Endothelial cell of umbilical vein (primary cell): ENCODE measurements at regions not wholly inside any gene's neighbourhood (a gene's known extent, or its start where the extent isn't known, plus 50 kb on each side); places are given as distances from the start of the nearest gene placed in this dataset.

ENCODE experiments used
- BruUV-seq: library from RNA; stranded (reverse); fragments of 400-500 nt; replicated peaks from 2 replicates; lab custom pipeline; 2021; lab: Mats Ljungman, UMichigan
- CTCF ChIA-PET: fragments of 300-600, 350-600 bp; sonication (Branson Sonifier 250); formaldehyde crosslinking; loops from one replicate; lab custom pipeline; 2021; ENCODE audit warnings: antibody characterized with exemption, inconsistent platforms; lab: Charles Lee
- POLR2A ChIA-PET: fragments of 300-600, 350-600 bp; sonication (Branson Sonifier 250); formaldehyde crosslinking; loops from one replicate; lab custom pipeline; 2021; ENCODE audit warnings: antibody characterized with exemption, inconsistent platforms; lab: Charles Lee
- DNase-seq: peaks from one replicate; pipeline ENCODE4 v3.0.0-alpha.2; 2011; ENCODE audit warnings: low read depth, low spot score
- FAIRE-seq: peaks from 2 replicates; lab custom pipeline; 2011; peaks lifted over from hg19 to GRCh38; lab: Jason Lieb, UNC
- H2AFZ ChIP-seq: 2 replicates; pipeline ENCODE4 v1.6.0; 2012; ENCODE audit warnings: low read depth, low read length, control low read depth, inconsistent platforms
- H3K27ac ChIP-seq: 2 replicates; pipeline ENCODE4 v1.5.1; 2011; ENCODE audit warnings: low read depth, mild to moderate bottlenecking, control low read depth, low read length, moderate library complexity; ENCODE audit not compliant: insufficient read depth
- H3K27me3 ChIP-seq, 2 experiments: 2 replicates each; pipeline versions ENCODE4 v1.6.0 to v1.6.1; 2011; ENCODE audit warnings: low read length in 2 of 2, mixed read lengths in 1 of 2; ENCODE audit not compliant: control insufficient read depth in 2 of 2, insufficient read depth in 2 of 2
- H3K36me3 ChIP-seq, 2 experiments: 2 replicates in 1 of 2; 3 replicates in 1 of 2; pipeline ENCODE4 v1.5.1; 2011; ENCODE audit warnings: low read length in 2 of 2, mild to moderate bottlenecking in 1 of 2, moderate library complexity in 1 of 2; ENCODE audit not compliant: control insufficient read depth in 2 of 2, insufficient read depth in 2 of 2; ENCODE audit errors: extremely low read depth in 1 of 2
- H3K4me1 ChIP-seq: 3 replicates; pipeline ENCODE4 v1.5.1; 2011; ENCODE audit warnings: mild to moderate bottlenecking, low read length; ENCODE audit not compliant: control insufficient read depth, insufficient read depth; ENCODE audit errors: extremely low read depth
- H3K4me2 ChIP-seq: 2 replicates; pipeline ENCODE4 v1.6.1; 2011; ENCODE audit warnings: low read length, control low read depth, mixed read lengths; ENCODE audit not compliant: insufficient read depth
- H3K4me3 ChIP-seq, 3 experiments: fragments of 200-600 bp in 1 of 3; sonication (generic), shearing (Covaris generic) in 1 of 3; replicated peaks in 1 of 3; 2 replicates each; pipeline ENCODE4 v1.5.1; 2011 to 2016; ENCODE audit warnings: control low read depth in 3 of 3, low read length in 3 of 3, mild to moderate bottlenecking in 2 of 3, inconsistent platforms in 1 of 3, low read depth in 1 of 3, moderate library complexity in 1 of 3; ENCODE audit not compliant: insufficient read depth in 1 of 3
- H3K79me2 ChIP-seq: 2 replicates; pipeline ENCODE4 v1.6.0; 2012; ENCODE audit warnings: low read length, inconsistent platforms; ENCODE audit not compliant: control insufficient read depth, insufficient read depth
- H3K9ac ChIP-seq: replicated peaks from 2 replicates; pipeline ENCODE3; 2011; ENCODE audit warnings: low read length, control low read depth; ENCODE audit not compliant: insufficient read depth; ENCODE audit errors: extremely low read depth
- H3K9me1 ChIP-seq: replicated peaks from 3 replicates; pipeline ENCODE4 v1.6.0; 2011; ENCODE audit warnings: mild to moderate bottlenecking, low read length; ENCODE audit not compliant: control insufficient read depth, insufficient read depth; ENCODE audit errors: extremely low read depth
- H3K9me3 ChIP-seq: replicated peaks from 2 replicates; pipeline ENCODE4 v1.5.1; 2012; ENCODE audit warnings: low read length, inconsistent platforms; ENCODE audit not compliant: control insufficient read depth, insufficient read depth
- H4K20me1 ChIP-seq: replicated peaks from 2 replicates; pipeline ENCODE3; 2011; ENCODE audit warnings: mild to moderate bottlenecking, low read length; ENCODE audit not compliant: control insufficient read depth, insufficient read depth; ENCODE audit errors: extremely low read depth
- CTCF ChIP-seq, 2 donors: IDR thresholded peaks; 1 replicate in 1 of 2; 2 replicates in 1 of 2; pipeline ENCODE4 v1.5.1; 2011; ENCODE audit warnings: low read length in 2 of 2, mild to moderate bottlenecking in 2 of 2, moderate library complexity in 2 of 2, control low read depth in 1 of 2, inconsistent platforms in 1 of 2, low read depth in 1 of 2; ENCODE audit not compliant: insufficient read depth in 1 of 2; ENCODE audit errors: extremely low read depth in 1 of 2
- EZH2 ChIP-seq: IDR thresholded peaks from 2 replicates; pipeline ENCODE4 v1.6.1; 2012; ENCODE audit warnings: borderline replicate concordance, low read depth, mild to moderate bottlenecking, moderate library complexity, low read length, inconsistent platforms; ENCODE audit not compliant: severe bottlenecking
- FOS ChIP-seq: IDR thresholded peaks from 2 replicates; pipeline ENCODE4 v1.6.1; 2011; ENCODE audit warnings: mild to moderate bottlenecking, low read length, moderate library complexity, borderline replicate concordance; ENCODE audit not compliant: insufficient read depth
- GATA2 ChIP-seq: IDR thresholded peaks from 2 replicates; pipeline ENCODE4 v1.7.0; 2011; ENCODE audit warnings: low read depth, mild to moderate bottlenecking, moderate library complexity, mixed read lengths, low read length; ENCODE audit not compliant: insufficient read length, insufficient read depth
- JUN ChIP-seq: IDR thresholded peaks from 2 replicates; pipeline ENCODE4 v1.6.1; 2011; ENCODE audit warnings: borderline replicate concordance, low read depth; ENCODE audit not compliant: insufficient read length, insufficient read depth
- MAX ChIP-seq: IDR thresholded peaks from 2 replicates; pipeline ENCODE4 v1.6.1; 2011; ENCODE audit not compliant: insufficient read depth, insufficient read length
- MYC ChIP-seq: IDR thresholded peaks from one replicate; pipeline ENCODE4 v1.6.1; 2011; ENCODE audit warnings: mild to moderate bottlenecking, low read depth, low read length
- POLR2A ChIP-seq: IDR thresholded peaks from 2 replicates; pipeline ENCODE4 v1.6.1; 2012; ENCODE audit warnings: low read depth, mild to moderate bottlenecking, control low read depth, low read length
- POLR2AphosphoS5 ChIP-seq: IDR thresholded peaks from 2 replicates; pipeline ENCODE4 v1.6.1; 2012; ENCODE audit warnings: low read depth, mild to moderate bottlenecking, control low read depth, low read length, moderate library complexity; ENCODE audit not compliant: insufficient read depth
- dilution Hi-C: fragments of 300-500 bp; cut with MboI; formaldehyde crosslinking; loops from one replicate; pipeline ENCODE4 v1.15.0; 2019; ENCODE audit warnings: low sequenced_read_pairs; ENCODE audit not compliant: extremely low pct_ligation_motif_present
- intact Hi-C: fragments of 100-400 bp; cut with micrococcal nuclease; formaldehyde crosslinking; loops from one replicate; pipeline ENCODE4 v1.10.0; 2022

- no peaks in the 10 kb centered on the region for H4K20me1 ChIP-seq
- FAIRE-seq (no peak), DNase-seq (no peak)
- POLR2A ChIA-PET = no interaction called here
- no peak overlapping the region for H3K27ac ChIP-seq
- no peaks in the 10 kb centered on the region for H3K9me1 ChIP-seq
- no peaks in the 10 kb centered on the region for H3K79me2 ChIP-seq
- CTCF ChIA-PET = interaction anchor here (1.3 to 1.7 kb wide), 2 partner anchors 15 to 20 kb away, joined by 3 read pairs; no protein-coding TSS in a partner anchor
- intact Hi-C loops = no loop called here
- dilution Hi-C loops = no loop called here
- no peak for TF ChIP-seq GATA2
- no peak for TF ChIP-seq CTCF (IDR thresholded peaks at IDR 0.05; ENCODE audit: extremely low read depth in 1 of 2, insufficient read depth in 1 of 2, low read depth in 1 of 2, low read length in 2 of 2)
- no peak overlapping the region for H3K4me2 ChIP-seq
- no TSS peak for BruUV-seq
- H2AFZ ChIP-seq = no peak overlapping the region
- no peak overlapping the region for H3K4me3 ChIP-seq
- H3K9me3 ChIP-seq = no peaks in the 10 kb centered on the region
- no peaks in the 10 kb centered on the region for H3K4me1 ChIP-seq
- no peaks in the 10 kb centered on the region for H3K36me3 ChIP-seq
- H3K27me3 ChIP-seq = no peaks in the 10 kb centered on the region
- no peak overlapping the region for H3K9ac ChIP-seq
These were observed 107.1 kb upstream of the JAG1 start for GRCh38 chr20:10780901-10781300.

- Histone ChIP-seq H4K20me1 (no peaks in the 10 kb centered on the region), H3K79me2 (no peaks in the 10 kb centered on the region), H3K4me3 (no peak overlapping the region), H3K9me3 (no peaks in the 10 kb centered on the region), H3K9me1 (no peaks in the 10 kb centered on the region), H2AFZ (no peak overlapping the region), H3K27me3 (no peaks in the 10 kb centered on the region), H3K9ac (no peak overlapping the region), H3K36me3 (no peaks in the 10 kb centered on the region), H3K4me2 (no peak overlapping the region), H3K27ac (no peak overlapping the region), H3K4me1 (no peaks in the 10 kb centered on the region)
- dilution Hi-C loops (no loop called here), intact Hi-C loops (no loop called here)
- CTCF ChIA-PET = interaction anchor here (1.3 to 1.7 kb wide), 2 partner anchors 14 to 20 kb away, joined by 3 read pairs; no protein-coding TSS in a partner anchor
- DNase-seq = no peak
- BruUV-seq = no TSS peak
- TF ChIP-seq CTCF (IDR thresholded peaks at IDR 0.05; ENCODE audit: extremely low read depth in 1 of 2, insufficient read depth in 1 of 2, low read depth in 1 of 2, low read length in 2 of 2) = no peak
- TF ChIP-seq POLR2AphosphoS5 = no peak
- TF ChIP-seq MAX = no peak
- no peak for TF ChIP-seq FOS
- no peak for TF ChIP-seq EZH2
- no peak for TF ChIP-seq POLR2A
- TF ChIP-seq GATA2 = no peak
- no peak for TF ChIP-seq JUN
- no peak for TF ChIP-seq MYC
- no peak for FAIRE-seq
- POLR2A ChIA-PET = no interaction called here
These were observed 107.7 kb upstream of the JAG1 start for GRCh38 chr20:10781526-10781925.
